HG03354 (cell line): ENCODE measurements at regions not wholly inside any gene's neighbourhood (a gene's known extent, or its start where the extent isn't known, plus 50 kb on each side); places are given as distances from the start of the nearest gene placed in this dataset.

Source experiments
- ATAC-seq: cut with Tn5 transposase; IDR thresholded peaks from one replicate; pipeline ENCODE4 v1.9.1; 2021; ENCODE audit warnings: mild to moderate bottlenecking; ENCODE audit not compliant: unreplicated experiment, poor library complexity, severe bottlenecking

DNA sequence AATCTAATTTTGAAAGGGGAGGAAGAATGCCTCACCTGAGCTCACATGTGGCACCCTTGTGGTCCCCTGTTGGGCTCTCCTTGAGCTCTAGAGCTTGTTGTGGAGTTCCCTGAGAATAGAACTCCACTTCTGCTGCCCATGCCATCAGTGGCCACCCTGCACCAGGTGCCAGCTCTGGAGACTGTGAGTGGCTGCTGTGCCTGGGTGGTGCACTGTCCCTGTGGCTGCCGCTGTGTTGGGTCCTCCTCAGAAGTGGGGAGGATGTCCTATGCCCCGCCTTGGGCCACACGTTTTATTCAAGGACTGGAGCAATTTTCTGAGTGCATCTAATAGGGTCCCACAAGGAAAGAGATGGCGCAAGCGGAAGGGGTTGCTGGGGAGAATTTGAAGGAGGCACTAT is 67.9 kb upstream of the MAP3K7 start:
- no peak for ATAC-seq

DNA sequence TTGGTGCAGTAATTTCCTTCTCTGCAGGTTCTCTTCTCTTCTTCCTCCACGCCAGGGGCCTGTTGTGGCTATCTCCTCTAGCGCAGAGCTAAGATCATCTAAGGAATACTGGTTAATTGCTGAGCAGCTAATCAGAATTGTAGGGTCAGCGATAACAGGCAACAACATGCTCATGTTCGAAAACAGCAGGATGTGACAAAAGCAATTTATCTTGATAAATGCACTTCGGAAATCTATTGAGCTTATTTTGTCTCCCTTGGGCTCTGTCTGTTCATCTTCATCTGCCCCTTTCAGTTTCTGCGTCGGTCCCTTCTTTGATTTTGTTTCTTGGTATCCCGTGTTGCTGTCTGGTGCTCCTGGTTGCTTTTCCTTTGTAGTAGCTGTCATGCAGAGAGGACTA is 67.3 kb upstream of the MAP3K7 start:
- ATAC-seq: no peak

DNA sequence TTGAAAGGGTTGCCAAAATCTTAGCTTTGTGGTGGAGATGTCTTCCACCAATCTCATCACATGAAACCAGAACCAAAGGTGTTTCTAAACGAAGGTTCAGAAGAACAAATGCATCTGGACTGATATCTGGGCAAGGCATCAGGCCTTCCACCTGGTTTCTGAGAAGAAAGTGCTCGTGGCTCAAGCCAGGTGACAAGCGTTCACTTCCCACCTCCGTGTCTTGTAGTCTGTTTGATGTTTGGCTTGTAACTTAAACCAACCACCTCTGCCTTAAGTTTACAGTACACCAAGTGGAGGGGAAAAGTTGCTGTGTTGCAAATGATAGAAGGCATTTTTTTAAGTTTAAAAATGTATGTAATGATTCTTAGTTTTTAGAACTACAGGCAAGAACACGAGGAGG is 66.9 kb upstream of the MAP3K7 start:
- no peak for ATAC-seq

DNA sequence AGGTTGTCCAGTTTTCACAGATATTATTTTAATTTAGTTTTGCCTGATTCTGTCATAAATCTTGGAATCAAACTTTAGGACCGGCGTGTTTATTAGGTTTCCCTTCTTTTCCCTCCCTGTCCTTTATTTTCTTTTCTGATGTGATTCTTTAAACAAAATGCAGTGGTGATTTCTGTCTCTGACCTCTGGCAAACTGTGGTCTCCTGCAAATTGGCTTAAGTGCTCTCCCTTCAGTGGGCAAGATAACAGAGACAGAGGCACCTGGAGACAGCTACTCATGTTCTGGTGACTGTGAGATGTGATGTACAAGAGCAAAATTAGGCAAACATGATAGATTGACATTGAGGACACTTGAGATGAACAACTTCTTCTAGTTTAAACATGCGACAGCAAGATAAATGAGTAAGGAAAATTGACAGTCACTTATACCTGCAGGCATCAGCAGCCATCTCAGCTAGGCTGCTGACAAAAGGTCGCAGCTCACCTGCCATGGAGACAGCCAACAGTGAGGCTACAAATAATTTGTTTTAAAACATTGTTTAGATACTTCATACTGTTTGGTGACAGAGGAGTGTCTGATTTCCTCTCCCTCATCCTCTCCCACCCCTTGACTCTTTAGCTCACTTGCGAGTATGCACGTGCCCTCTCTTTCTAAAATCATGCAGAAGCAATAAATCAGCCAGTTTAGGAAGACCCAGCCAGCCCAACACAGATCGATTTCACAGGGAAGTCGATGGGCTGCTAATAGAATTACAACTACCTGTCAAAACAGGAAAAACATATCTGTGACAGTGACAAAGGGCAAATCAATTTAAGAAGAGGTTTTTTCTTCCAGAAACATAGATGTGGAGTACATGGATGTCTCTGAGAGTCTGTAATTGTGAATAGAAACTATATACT is 63.4 kb upstream of the MAP3K7 start:
- no peak for ATAC-seq

DNA sequence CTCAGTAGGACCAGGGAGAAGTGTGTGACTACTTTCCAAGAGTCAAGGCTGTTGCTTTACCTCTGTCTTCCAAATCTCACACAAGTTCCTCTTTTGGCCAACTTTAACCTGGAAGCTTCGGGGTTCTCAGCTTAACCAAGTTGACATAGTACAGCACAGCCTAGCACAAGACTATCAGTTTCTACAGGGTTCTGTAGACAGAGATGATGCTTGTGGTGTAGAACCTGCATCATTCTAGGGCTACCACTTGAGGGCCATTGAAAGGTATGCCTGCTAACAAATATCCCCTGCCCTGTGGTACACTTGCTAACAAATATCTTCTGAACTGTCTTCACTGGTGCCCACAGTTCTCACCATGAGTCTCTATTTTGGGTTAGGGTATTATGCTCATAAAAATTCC is 62.0 kb upstream of the MAP3K7 start:
- ATAC-seq: no peak

DNA sequence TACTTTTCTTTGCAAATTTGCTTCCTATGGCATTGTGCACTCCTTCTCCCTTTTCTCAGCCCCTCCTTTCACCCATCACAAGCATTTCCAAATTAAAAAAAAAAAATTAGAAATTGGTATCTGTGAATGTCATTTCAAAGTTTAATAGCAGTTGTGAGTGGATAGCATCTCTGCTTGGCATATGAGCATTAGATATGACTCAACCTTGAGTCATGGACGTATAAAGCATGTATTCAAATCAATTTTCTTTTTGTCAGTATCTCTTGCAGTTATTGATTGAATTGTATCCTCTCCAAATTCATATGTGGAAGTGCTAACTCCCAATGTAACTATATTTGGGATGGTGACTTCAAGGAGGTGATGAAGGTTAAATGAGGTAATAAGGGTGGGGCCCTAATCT is 60.1 kb upstream of the MAP3K7 start:
- ATAC-seq: no peak

DNA sequence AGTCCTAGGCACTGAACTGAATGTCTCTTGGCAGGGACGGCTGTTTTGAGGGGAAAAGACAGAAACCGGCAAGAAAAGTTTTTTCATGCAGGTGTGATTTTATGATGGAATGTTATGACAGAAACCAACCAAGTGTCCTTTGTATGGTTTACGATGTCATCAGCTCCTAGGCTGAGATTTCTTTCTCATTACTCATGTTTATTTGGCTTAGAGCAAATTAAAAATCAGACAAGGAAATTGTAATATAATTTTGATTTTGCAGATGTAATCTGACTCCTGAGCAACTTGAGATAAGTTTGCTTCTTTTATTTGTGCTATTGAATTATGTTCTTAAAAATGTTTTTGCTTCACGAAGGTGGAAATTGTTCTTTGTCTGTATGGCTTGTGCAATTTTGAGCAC is 58.8 kb upstream of the MAP3K7 start:
- no peak for ATAC-seq

GRCh38 chr6:90644492-90644891 is 57.6 kb upstream of the MAP3K7 start:
- ATAC-seq: no peak

DNA sequence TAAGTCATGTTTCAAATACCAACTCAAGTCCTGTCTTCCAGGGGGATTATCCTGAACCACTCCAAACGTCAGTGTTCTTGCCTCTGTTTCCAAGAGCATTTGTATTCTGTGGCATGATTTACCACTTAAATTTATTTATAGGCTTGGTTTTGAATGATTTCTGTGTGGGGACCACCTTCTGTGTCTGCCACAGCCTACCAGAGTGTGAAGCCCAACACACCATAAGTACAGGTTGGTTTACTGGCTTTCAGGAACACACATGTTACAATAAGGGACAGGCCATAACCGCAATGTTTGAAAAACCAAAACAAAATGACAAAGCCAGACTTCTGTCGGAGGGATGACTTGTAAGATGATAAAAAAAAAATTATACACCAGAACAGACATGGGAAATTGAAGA is 56.5 kb upstream of the MAP3K7 start:
- ATAC-seq: no peak

DNA sequence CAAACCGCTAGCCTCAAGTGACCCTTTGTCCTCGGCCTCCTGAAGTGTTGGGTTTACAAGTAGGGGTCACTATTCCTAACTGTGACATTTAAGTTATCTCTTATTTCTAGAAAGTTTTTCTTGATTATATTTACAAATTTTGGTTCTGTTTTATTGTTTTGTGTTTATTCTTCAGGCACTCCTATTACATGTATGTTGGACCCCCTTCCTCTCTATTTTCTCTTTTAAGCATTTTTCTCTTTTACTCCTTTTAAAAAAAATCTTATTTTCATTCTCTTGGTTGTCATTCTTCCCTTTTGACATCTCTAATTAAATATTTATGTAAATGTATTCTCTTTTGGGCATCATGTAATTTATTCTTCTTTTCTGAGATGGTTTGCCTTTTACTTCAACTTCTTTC is 50.4 kb upstream of the MAP3K7 start:
- ATAC-seq: no peak
